ENCODE measurements at regions not wholly inside any gene's neighbourhood (a gene's known extent, or its start where the extent isn't known, plus 50 kb on each side); places are given as distances from the start of the nearest gene placed in this dataset.
"Not testable (repeated sequence)": the region's sequence is repeated elsewhere in the genome, so short reads cannot be mapped to it uniquely, and the experiment has no call there.

GRCh38 chr11:22444076-22444475 lies 105.9 kb downstream of the SLC17A6 start:
- H3K27ac Mint-ChIP-seq (ENCODE audit: unreplicated experiment) = no peak overlapping the region
- no peaks in the 10 kb centered on the region for H3K9me3 Mint-ChIP-seq (ENCODE audit: unreplicated experiment)
- H3K27me3 Mint-ChIP-seq (ENCODE audit: unreplicated experiment) = peaks cover 10% of the 10 kb centered on the region
- no peak for TF ChIP-seq CTCF (IDR thresholded peaks at IDR 0.05; ENCODE audit: partially characterized antibody, unreplicated experiment)
- H3K4me1 Mint-ChIP-seq (ENCODE audit: low read depth, unreplicated experiment) = no peaks in the 10 kb centered on the region
- H3K4me3 Mint-ChIP-seq (ENCODE audit: unreplicated experiment) = no peak overlapping the region
- DNase-seq = no peak
- H3K36me3 Mint-ChIP-seq (ENCODE audit: unreplicated experiment) = no peaks in the 10 kb centered on the region

GRCh38 chr11:22441831-22442230 lies 103.7 kb downstream of the SLC17A6 start:
- no peak overlapping the region for H3K27ac Mint-ChIP-seq (ENCODE audit: unreplicated experiment)
- H3K36me3 Mint-ChIP-seq (ENCODE audit: unreplicated experiment) = no peaks in the 10 kb centered on the region
- DNase-seq = no peak
- H3K4me1 Mint-ChIP-seq (ENCODE audit: low read depth, unreplicated experiment) = no peaks in the 10 kb centered on the region
- H3K27me3 Mint-ChIP-seq (ENCODE audit: unreplicated experiment) = peaks cover 7% of the 10 kb centered on the region
- no peak overlapping the region for H3K4me3 Mint-ChIP-seq (ENCODE audit: unreplicated experiment)
- no peak for TF ChIP-seq CTCF (IDR thresholded peaks at IDR 0.05; ENCODE audit: partially characterized antibody, unreplicated experiment)
- H3K9me3 Mint-ChIP-seq (ENCODE audit: unreplicated experiment) = no peaks in the 10 kb centered on the region

- not testable (repeated sequence) for H3K4me3 Mint-ChIP-seq (ENCODE audit: unreplicated experiment); H3K27me3 Mint-ChIP-seq (ENCODE audit: unreplicated experiment); H3K36me3 Mint-ChIP-seq (ENCODE audit: unreplicated experiment); DNase-seq; H3K27ac Mint-ChIP-seq (ENCODE audit: unreplicated experiment)
- H3K9me3 Mint-ChIP-seq (ENCODE audit: unreplicated experiment) = peaks cover 12% of the 10 kb centered on the region
- peaks cover 25% of the 10 kb centered on the region for H3K4me1 Mint-ChIP-seq (ENCODE audit: low read depth, unreplicated experiment)
Measured at GRCh38 chr11:22435582-22435981, 97.4 kb downstream of the SLC17A6 start.

GRCh38 chr11:22433517-22433916 lies 95.3 kb downstream of the SLC17A6 start:
- Mint-ChIP-seq H3K9me3 (ENCODE audit: unreplicated experiment) (peaks cover 12% of the 10 kb centered on the region), H3K27ac (ENCODE audit: unreplicated experiment) (peak overlapping the region; percentile 97), H3K4me3 (ENCODE audit: unreplicated experiment) (peak overlapping the region; percentile 90)

GRCh38 chr11:22433094-22433455 lies 94.9 kb downstream of the SLC17A6 start:
- no peak for DNase-seq
- Mint-ChIP-seq H3K4me1 (ENCODE audit: low read depth, unreplicated experiment) (peaks cover 25% of the 10 kb centered on the region), H3K4me3 (ENCODE audit: unreplicated experiment) (peak overlapping the region; percentile 90), H3K36me3 (ENCODE audit: unreplicated experiment) (no peaks in the 10 kb centered on the region), H3K27me3 (ENCODE audit: unreplicated experiment) (peaks cover 5% of the 10 kb centered on the region), H3K9me3 (ENCODE audit: unreplicated experiment) (peaks cover 14% of the 10 kb centered on the region), H3K27ac (ENCODE audit: unreplicated experiment) (peak overlapping the region; percentile 97)
- no peak for TF ChIP-seq CTCF (IDR thresholded peaks at IDR 0.05; ENCODE audit: partially characterized antibody, unreplicated experiment)

More at GRCh38 chr11:22433517-22433916, 95.3 kb downstream of the SLC17A6 start:
- DNase-seq = no peak
- TF ChIP-seq CTCF (IDR thresholded peaks at IDR 0.05; ENCODE audit: partially characterized antibody, unreplicated experiment) = no peak
- Mint-ChIP-seq H3K36me3 (ENCODE audit: unreplicated experiment) (no peaks in the 10 kb centered on the region), H3K4me1 (ENCODE audit: low read depth, unreplicated experiment) (peaks cover 25% of the 10 kb centered on the region), H3K27me3 (ENCODE audit: unreplicated experiment) (peaks cover 5% of the 10 kb centered on the region)

All from glutamatergic neuron (in vitro differentiated cells).